ENCODE measurements at regions not wholly inside any gene's neighbourhood (a gene's known extent, or its start where the extent isn't known, plus 50 kb on each side); places are given as distances from the start of the nearest gene placed in this dataset.

DNA sequence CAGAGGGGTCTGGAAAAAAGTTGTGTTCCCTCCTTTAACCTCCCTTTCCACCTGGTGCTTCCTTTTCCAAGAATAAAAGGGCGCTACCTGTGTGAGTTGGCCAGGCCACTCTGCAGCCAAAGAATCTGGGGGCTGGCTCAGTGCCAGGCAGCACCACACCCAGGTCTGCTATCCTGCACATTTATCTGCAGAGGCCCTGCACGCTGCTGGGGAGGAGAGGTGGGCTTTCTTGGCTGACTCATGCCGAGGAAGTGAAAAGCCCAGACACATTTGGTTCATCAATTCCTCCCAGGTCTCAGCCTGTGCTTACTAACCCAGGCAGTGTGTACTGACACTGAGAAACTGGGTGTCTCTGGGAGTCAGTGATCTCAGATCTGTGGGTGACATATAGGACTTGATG, 79.8 kb upstream of the F3 start:
- TF ChIP-seq TAF1 (IDR thresholded peaks at IDR 0.05; ENCODE audit: borderline replicate concordance, insufficient read depth, low read length) (no peak), POLR2AphosphoS5 (IDR thresholded peaks at IDR 0.05; ENCODE audit: low read depth, low read length) (no peak)
- TF ChIP-seq, protein P1, sequence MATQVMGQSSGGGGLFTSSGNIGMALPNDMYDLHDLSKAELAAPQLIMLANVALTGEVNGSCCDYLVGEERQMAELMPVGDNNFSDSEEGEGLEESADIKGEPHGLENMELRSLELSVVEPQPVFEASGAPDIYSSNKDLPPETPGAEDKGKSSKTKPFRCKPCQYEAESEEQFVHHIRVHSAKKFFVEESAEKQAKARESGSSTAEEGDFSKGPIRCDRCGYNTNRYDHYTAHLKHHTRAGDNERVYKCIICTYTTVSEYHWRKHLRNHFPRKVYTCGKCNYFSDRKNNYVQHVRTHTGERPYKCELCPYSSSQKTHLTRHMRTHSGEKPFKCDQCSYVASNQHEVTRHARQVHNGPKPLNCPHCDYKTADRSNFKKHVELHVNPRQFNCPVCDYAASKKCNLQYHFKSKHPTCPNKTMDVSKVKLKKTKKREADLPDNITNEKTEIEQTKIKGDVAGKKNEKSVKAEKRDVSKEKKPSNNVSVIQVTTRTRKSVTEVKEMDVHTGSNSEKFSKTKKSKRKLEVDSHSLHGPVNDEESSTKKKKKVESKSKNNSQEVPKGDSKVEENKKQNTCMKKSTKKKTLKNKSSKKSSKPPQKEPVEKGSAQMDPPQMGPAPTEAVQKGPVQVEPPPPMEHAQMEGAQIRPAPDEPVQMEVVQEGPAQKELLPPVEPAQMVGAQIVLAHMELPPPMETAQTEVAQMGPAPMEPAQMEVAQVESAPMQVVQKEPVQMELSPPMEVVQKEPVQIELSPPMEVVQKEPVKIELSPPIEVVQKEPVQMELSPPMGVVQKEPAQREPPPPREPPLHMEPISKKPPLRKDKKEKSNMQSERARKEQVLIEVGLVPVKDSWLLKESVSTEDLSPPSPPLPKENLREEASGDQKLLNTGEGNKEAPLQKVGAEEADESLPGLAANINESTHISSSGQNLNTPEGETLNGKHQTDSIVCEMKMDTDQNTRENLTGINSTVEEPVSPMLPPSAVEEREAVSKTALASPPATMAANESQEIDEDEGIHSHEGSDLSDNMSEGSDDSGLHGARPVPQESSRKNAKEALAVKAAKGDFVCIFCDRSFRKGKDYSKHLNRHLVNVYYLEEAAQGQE (IDR thresholded peaks at IDR 0.05; ENCODE audit: insufficient read depth in 1 of 2, low read depth in 2 of 2, low read length in 2 of 2): no peak
